Right lobe of liver (tissue), 4 donors: ENCODE measurements at regions not wholly inside any gene's neighbourhood (a gene's known extent, or its start where the extent isn't known, plus 50 kb on each side); places are given as distances from the start of the nearest gene placed in this dataset.

ENCODE experiments used
- POLR2A ChIP-seq: fragments of 450-650 bp; IDR thresholded peaks from one replicate; pipeline ENCODE4 v1.6.1; 2017; ENCODE audit warnings: antibody characterized with exemption, mild to moderate bottlenecking
- TF ChIP-seq, protein P1 (sequence below), 4 donors: fragments of 200-600 bp in 3 of 4; fragments of 450-650 bp in 1 of 4; IDR thresholded peaks; one replicate each; pipeline versions ENCODE4 v1.5.1 to v1.8.0; 2016 to 2022; ENCODE audit warnings: antibody characterized with exemption in 4 of 4, mild to moderate bottlenecking in 2 of 4
- donor health status: DM: no; HTN: no; CAD: no.
- donor health status: DM: no; HTN: no; CAD: no.
- donor health status: DM: no; HTN: yes; CAD: no.

DNA sequence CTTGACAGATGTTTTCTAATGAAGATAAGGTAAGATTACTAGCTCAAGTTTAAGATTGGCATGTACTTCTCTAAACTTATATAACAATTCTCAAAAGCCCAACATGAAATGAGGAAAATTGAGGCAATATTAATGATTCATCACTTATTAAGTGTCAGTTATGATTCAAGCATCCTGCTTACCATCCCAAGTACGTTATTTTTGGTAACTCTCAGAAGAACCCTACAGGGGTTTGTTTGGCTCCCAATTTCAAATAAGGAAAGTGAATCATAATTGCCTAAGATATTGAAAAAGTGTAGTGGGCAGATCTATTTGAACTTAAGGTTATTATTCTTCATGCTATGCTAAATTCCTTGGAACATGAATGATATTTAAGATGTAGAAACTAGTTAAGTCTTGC, 387.9 kb upstream of the TENM3 start:
- no peak for TF ChIP-seq POLR2A
- TF ChIP-seq, protein P1, sequence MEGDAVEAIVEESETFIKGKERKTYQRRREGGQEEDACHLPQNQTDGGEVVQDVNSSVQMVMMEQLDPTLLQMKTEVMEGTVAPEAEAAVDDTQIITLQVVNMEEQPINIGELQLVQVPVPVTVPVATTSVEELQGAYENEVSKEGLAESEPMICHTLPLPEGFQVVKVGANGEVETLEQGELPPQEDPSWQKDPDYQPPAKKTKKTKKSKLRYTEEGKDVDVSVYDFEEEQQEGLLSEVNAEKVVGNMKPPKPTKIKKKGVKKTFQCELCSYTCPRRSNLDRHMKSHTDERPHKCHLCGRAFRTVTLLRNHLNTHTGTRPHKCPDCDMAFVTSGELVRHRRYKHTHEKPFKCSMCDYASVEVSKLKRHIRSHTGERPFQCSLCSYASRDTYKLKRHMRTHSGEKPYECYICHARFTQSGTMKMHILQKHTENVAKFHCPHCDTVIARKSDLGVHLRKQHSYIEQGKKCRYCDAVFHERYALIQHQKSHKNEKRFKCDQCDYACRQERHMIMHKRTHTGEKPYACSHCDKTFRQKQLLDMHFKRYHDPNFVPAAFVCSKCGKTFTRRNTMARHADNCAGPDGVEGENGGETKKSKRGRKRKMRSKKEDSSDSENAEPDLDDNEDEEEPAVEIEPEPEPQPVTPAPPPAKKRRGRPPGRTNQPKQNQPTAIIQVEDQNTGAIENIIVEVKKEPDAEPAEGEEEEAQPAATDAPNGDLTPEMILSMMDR (IDR thresholded peaks at IDR 0.05) = no peak
